GM12865 (cell line): ENCODE measurements at regions not wholly inside any gene's neighbourhood (a gene's known extent, or its start where the extent isn't known, plus 50 kb on each side); places are given as distances from the start of the nearest gene placed in this dataset.
A peak's percentile ranks its signal among the peaks of the same experiment; 100 is the strongest.

Experiments used
- DNase-seq: peaks from one replicate; pipeline ENCODE4 v3.0.0; 2010; ENCODE audit warnings: low read depth
- H3K4me3 ChIP-seq: 2 replicates; pipeline ENCODE4 v1.5.1; 2011; ENCODE audit warnings: mild to moderate bottlenecking, low read depth, low read length, control low read depth
- TF ChIP-seq, protein P1 (sequence below): IDR thresholded peaks from 2 replicates; pipeline ENCODE4 v1.5.1; 2011; ENCODE audit warnings: low read length, control low read depth, low read depth, inconsistent platforms; ENCODE audit not compliant: insufficient read depth; ENCODE audit errors: missing control alignments

DNA sequence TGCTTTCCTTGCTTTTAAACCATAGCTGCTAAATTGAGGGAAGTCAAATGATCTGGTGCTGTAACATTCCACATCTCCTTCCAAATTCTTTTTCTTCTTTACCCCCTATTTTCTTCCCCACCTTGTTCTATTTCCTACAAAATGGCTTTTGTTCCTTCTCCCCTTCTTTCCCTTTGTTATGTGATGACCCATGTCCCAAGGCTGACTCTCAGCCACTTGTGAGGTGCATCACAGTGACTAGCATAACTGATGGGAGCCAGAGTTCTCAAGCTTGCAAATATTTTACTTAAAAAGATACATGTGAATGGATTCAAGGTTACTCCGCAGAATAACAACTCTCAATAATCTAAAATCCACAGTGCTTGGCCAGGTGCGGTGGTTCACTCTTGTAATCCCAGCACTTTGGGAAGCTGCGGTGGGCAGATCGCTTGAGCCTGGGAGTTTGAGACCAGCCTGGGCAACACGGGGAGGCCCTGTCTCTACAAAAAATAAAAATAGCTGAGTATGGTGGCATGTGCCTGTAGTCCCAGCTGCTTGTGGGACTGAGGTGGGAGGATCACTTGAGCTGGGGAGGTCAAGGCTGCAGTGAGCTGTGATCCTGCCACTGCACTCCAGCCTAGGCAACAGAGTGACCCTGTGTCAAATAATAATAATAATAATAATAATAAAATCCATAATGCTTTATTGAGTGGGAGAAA, 100.1 kb upstream of the CERS6 start:
- no peak overlapping the region for H3K4me3 ChIP-seq
- TF ChIP-seq, protein P1, sequence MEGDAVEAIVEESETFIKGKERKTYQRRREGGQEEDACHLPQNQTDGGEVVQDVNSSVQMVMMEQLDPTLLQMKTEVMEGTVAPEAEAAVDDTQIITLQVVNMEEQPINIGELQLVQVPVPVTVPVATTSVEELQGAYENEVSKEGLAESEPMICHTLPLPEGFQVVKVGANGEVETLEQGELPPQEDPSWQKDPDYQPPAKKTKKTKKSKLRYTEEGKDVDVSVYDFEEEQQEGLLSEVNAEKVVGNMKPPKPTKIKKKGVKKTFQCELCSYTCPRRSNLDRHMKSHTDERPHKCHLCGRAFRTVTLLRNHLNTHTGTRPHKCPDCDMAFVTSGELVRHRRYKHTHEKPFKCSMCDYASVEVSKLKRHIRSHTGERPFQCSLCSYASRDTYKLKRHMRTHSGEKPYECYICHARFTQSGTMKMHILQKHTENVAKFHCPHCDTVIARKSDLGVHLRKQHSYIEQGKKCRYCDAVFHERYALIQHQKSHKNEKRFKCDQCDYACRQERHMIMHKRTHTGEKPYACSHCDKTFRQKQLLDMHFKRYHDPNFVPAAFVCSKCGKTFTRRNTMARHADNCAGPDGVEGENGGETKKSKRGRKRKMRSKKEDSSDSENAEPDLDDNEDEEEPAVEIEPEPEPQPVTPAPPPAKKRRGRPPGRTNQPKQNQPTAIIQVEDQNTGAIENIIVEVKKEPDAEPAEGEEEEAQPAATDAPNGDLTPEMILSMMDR, result no peak
- no peak for DNase-seq

DNA sequence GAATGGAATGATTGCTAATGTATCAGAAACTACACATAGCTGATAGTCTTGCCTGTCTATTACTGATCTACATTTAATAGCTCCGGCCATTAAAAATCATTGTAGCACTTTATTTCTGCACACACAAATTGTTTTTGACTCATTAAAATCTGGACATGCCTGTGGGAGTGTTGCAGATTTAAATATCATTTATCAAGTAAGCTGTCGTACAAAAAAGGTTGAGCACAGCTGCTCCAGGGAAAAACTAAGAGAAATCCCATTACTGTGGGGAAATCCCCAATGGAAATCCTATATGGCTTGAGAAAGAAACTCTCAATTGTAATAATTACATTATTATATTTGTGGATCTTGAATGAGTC, 99.6 kb upstream of the CERS6 start:
- no peak overlapping the region for H3K4me3 ChIP-seq
- TF ChIP-seq, protein P1, result no peak

DNA sequence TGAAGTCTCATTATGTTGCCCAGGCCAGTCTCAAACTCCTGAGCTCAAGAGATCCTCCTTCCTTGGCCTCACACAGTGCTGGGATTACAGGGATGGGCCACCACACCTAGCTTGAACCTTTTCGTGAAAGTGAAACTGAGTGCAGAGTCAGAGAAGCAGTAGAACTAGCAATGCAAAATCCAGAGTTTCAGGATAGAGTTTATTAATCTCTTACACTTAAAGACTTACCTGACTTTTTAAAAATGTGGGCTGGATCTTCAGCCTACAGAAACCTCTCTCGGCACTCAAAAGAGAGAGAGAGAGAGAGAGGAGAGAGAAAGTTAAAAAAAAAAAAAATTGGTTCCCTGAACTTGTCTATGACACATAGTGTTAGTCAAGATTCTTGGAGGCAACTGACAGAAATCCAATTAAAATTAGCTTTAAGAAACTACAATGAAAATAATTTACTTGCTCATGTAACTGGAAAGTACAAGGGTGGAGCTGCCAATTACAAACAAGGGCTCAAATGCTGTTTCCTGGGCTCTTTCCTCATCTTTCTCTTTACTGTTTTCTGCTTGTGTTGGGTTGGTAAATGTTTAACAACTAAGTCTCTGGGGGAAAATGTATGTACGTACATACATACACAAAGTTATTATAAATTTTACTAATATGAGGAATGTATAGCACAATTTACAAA, 98.1 kb upstream of the CERS6 start:
- peak; percentile 15 for DNase-seq
- H3K4me3 ChIP-seq, result no peak overlapping the region

More for the DNA sequence above, 99.6 kb upstream of the CERS6 start:
- no peak for DNase-seq

DNA sequence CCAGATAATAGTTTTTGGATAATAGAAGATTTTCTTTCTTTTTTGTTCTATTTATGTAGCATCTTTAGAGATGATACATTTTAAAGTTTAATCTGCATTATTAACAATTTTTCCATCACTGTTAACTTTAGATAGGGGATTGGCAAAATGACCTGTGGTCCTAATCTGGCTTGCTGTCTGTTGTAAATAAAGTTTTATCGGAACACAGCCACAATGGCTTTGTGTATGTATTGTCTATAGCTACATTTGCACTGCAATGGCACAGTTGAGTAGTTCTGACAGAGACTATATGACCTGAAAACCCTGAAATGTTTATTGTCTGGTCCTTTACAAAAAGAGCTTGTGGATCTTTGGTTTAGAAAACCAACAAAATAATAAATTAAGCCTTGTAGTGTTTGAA, 97.0 kb upstream of the CERS6 start:
- no peak overlapping the region; the same call in 1 of the 2 replicates for H3K4me3 ChIP-seq
- DNase-seq, result no peak
- TF ChIP-seq, protein P1, result no peak

More for the DNA sequence above, 98.1 kb upstream of the CERS6 start:
- TF ChIP-seq, protein P1, result no peak

DNA sequence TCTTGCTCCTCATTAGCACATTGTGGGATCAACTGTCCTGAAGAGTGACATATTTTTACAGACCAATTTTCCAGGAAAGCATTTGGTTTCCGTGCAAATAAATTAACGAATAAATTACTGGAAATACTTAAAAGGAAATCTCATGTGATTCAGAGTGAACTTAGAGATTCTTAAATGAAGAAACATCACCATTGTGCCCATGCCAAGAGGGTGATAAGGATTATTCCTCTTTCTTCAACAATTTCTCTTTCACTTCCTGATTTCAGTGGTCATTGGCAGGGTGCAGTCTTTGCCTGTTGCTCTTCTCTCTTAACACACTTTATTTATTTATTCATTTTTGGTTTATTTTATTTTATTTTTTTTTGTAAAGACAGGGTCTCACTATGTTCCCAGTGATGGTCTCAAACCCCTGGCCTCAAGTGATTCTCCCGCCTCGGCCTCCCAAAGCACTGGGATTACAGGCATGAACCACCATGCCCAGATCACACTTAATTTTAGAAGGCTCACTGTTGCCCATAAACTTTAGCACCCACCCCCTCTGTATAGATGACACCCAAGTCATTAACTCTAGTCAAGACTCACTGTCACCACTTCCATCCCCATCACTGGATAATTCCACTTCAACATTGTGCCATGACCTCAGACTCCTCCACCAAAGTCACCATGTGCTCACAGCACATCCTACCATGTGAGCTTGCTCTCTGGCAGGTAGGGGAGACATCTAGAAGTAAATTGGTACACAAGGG, 92.6 kb upstream of the CERS6 start:
- DNase-seq, result no peak
- H3K4me3 ChIP-seq, result no peak overlapping the region
- TF ChIP-seq, protein P1, result no peak

DNA sequence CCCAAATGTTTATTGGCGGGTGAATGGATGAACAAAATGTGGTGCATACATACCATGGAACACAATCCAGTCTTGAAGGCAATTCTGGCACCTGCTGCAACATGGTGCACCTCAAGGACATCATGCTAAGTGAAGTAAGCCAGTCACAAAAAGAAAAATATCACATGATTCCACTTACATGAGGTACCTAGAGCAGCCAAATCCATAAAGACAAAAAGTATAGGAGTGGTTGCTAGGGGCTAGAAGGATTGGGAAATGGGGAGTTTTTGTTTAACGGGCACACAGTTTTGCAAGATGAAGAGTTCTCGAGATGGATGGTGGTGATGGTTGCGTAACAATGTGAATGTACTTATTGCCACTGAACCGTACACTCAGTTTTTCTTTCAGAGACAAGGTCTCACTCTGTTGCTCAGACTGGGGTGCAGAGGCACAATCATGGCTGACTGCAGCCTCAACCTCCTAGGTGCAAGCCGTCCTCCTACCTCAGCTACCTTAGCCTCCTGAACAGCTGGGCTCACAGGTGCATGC, 90.9 kb upstream of the CERS6 start:
- no peak for DNase-seq
- no peak overlapping the region for H3K4me3 ChIP-seq
- TF ChIP-seq, protein P1, result no peak
